ENCODE measurements at regions not wholly inside any gene's neighbourhood (a gene's known extent, or its start where the extent isn't known, plus 50 kb on each side); places are given as distances from the start of the nearest gene placed in this dataset.

DNA sequence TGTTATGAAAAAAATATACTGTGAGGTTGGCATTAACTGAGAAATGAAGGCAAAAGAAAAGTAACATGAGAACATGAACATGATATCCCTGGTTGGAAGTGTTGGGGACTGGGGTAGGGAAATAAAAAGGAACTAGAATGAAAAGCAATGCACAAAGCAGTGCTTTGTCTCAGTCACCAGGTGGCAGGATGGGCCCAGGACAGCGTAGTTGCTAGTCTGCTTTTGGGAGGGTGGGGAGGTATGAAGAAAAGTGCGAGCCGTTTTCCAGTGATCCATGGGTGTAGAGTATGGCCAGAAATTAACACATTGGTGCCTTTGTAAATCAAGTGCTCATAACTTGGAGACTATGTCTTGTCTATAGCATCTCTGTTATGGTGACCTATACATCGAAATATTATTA, 662.5 kb upstream of the SALL1 start:
- TF ChIP-seq POLR2A (IDR thresholded peaks at IDR 0.05) (no peak), CTCF (IDR thresholded peaks at IDR 0.05) (no peak)
- Histone ChIP-seq H3K4me1 (no peaks in the 10 kb centered on the region), H3K36me3 (no peaks in the 10 kb centered on the region), H3K27ac (no peak overlapping the region), H3K9me3 (no peaks in the 10 kb centered on the region), H3K4me3 (no peak overlapping the region), H3K27me3 (no peaks in the 10 kb centered on the region)
- intact Hi-C loops (cut with DNase I; ENCODE audit: low total_unique reads): no loop called here
- DNase-seq: no peak

GRCh38 chr16:51812945-51813344, 661.9 kb upstream of the SALL1 start:
- Histone ChIP-seq H3K9me3 (no peaks in the 10 kb centered on the region), H3K27ac (no peak overlapping the region), H3K4me3 (no peak overlapping the region), H3K27me3 (no peaks in the 10 kb centered on the region), H3K36me3 (no peaks in the 10 kb centered on the region), H3K4me1 (no peaks in the 10 kb centered on the region)
- DNase-seq: no peak
- intact Hi-C loops (cut with DNase I; ENCODE audit: low total_unique reads): no loop called here
- TF ChIP-seq POLR2A (IDR thresholded peaks at IDR 0.05) (no peak), CTCF (IDR thresholded peaks at IDR 0.05) (no peak)

DNA sequence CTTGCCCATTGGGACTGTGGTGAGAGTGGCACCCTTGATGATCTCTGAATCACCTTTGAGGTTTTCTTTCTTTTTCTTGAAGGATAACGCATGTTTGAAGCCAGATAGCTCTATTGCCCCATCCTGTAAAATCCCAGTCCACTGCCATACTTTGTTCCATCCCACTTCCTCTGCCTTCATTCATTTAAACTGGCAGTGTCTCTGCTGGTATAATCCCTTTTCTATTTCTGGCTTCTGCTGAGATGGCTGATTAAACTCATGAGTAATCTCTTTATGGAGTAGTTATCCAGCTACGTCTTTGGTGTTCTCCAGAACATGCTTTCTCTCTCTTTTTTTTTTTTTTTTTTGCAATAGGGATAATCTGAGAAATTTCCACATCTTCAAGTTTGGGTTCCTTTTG, 656.5 kb upstream of the SALL1 start:
- H3K4me1 ChIP-seq: no peaks in the 10 kb centered on the region
- H3K27me3 ChIP-seq: no peaks in the 10 kb centered on the region
- no peak overlapping the region for H3K4me3 ChIP-seq
- no peaks in the 10 kb centered on the region for H3K36me3 ChIP-seq
- H3K27ac ChIP-seq: no peak overlapping the region
- DNase-seq: no peak
- H3K9me3 ChIP-seq: no peaks in the 10 kb centered on the region
- intact Hi-C loops (cut with DNase I; ENCODE audit: low total_unique reads): no loop called here
- TF ChIP-seq POLR2A (IDR thresholded peaks at IDR 0.05) (no peak), CTCF (IDR thresholded peaks at IDR 0.05) (no peak)

GRCh38 chr16:51801635-51802034, 650.6 kb upstream of the SALL1 start:
- no peak overlapping the region for H3K4me3 ChIP-seq
- no peak for DNase-seq
- no peaks in the 10 kb centered on the region for H3K9me3 ChIP-seq
- TF ChIP-seq POLR2A (IDR thresholded peaks at IDR 0.05) (no peak), CTCF (IDR thresholded peaks at IDR 0.05) (no peak)
- intact Hi-C loops (cut with DNase I; ENCODE audit: low total_unique reads): no loop called here
- H3K36me3 ChIP-seq: no peaks in the 10 kb centered on the region
- no peaks in the 10 kb centered on the region for H3K4me1 ChIP-seq
- no peak overlapping the region for H3K27ac ChIP-seq
- no peaks in the 10 kb centered on the region for H3K27me3 ChIP-seq

DNA sequence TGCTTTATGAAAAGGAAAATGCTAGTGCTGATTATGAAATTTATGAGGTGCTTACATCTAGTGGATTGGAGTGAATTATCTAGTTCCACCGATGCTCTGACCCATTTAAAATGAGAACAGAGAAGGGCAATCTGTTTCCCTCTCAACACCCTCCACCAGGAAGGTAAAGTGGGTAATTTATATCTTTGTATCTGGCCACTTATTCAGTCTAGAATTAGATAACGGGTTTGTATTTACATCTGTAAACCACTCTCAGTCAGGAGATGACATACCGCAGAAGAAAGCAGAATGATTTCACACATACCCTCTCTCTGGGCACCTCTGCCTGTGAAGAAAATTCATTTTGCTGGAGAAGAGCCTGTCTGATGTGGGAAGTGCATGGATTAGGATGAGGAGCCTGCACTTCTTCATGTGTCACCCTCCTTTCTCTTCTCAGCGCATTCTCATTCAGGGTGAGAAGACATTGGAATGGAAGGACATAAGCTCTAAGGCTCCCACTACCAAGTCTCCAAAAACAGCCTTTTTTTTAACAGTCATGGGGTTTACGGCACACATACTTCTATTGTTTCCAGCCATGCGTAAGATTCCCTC, 646.7 kb upstream of the SALL1 start:
- intact Hi-C loops (cut with DNase I; ENCODE audit: low total_unique reads): no loop called here
- Histone ChIP-seq H3K36me3 (no peaks in the 10 kb centered on the region), H3K27ac (no peak overlapping the region), H3K27me3 (no peaks in the 10 kb centered on the region), H3K9me3 (no peaks in the 10 kb centered on the region), H3K4me3 (no peak overlapping the region), H3K4me1 (no peaks in the 10 kb centered on the region)
- no peak for DNase-seq
- TF ChIP-seq POLR2A (IDR thresholded peaks at IDR 0.05): no peak
- no peak for TF ChIP-seq CTCF (IDR thresholded peaks at IDR 0.05)

Data from uterus (tissue), 3 donors.